Spleen (tissue), 11 donors: ENCODE measurements at regions not wholly inside any gene's neighbourhood (a gene's known extent, or its start where the extent isn't known, plus 50 kb on each side); places are given as distances from the start of the nearest gene placed in this dataset.

ENCODE experiments used
- DNase-seq: peaks from one replicate; pipeline ENCODE4 v3.0.0-alpha.2; 2020
- H3K27ac ChIP-seq, 8 donors: fragments of 200-600 bp; sonication (generic) in 7 of 8; 1 replicate in 4 of 8; 2 replicates in 4 of 8; pipeline versions ENCODE4 v1.5.0 to v1.8.0; 2016 to 2021; ENCODE audit warnings: inconsistent platforms in 4 of 8, mild to moderate bottlenecking in 4 of 8, moderate library complexity in 1 of 8
- H3K27me3 ChIP-seq, 7 donors: fragments of 200-600 bp; sonication (generic) in 6 of 7; replicated peaks in 1 of 7; 1 replicate in 4 of 7; 2 replicates in 3 of 7; pipeline versions ENCODE4 v1.5.0 to v1.8.0; 2016 to 2021; ENCODE audit warnings: inconsistent platforms in 3 of 7, mild to moderate bottlenecking in 1 of 7
- H3K36me3 ChIP-seq, 6 donors: fragments of 200-600 bp; sonication (generic) in 5 of 6; 1 replicate in 4 of 6; 2 replicates in 2 of 6; pipeline versions ENCODE4 v1.5.0 to v1.8.0; 2016 to 2021; ENCODE audit warnings: inconsistent platforms in 2 of 6
- H3K4me1 ChIP-seq, 6 donors: fragments of 200-600 bp; sonication (generic) in 5 of 6; 1 replicate in 3 of 6; 2 replicates in 3 of 6; pipeline versions ENCODE4 v1.5.0 to v1.8.0; 2016 to 2021; ENCODE audit warnings: inconsistent platforms in 3 of 6
- H3K4me3 ChIP-seq, 8 donors: fragments of 200-600 bp; sonication (generic) in 7 of 8; 1 replicate in 4 of 8; 2 replicates in 4 of 8; pipeline versions ENCODE4 v1.5.0 to v1.8.0; 2016 to 2021; ENCODE audit warnings: inconsistent platforms in 4 of 8, mild to moderate bottlenecking in 4 of 8, moderate library complexity in 2 of 8
- H3K9me3 ChIP-seq, 8 donors: fragments of 200-600 bp; sonication (generic) in 7 of 8; 1 replicate in 4 of 8; 2 replicates in 4 of 8; pipeline versions ENCODE4 v1.5.0 to v1.8.0; 2016 to 2021; ENCODE audit warnings: inconsistent platforms in 4 of 8
- CTCF ChIP-seq, 11 experiments: fragments of 200-600 bp in 7 of 11; fragments of 450-650 bp in 4 of 11; sonication (generic) in 4 of 11; IDR thresholded peaks in 8 of 11; conservative IDR thresholded peaks in 3 of 11; 1 replicate in 7 of 11; 2 replicates in 4 of 11; pipeline versions ENCODE4 v1.4.0 to v1.8.0; 2016 to 2021; ENCODE audit warnings: antibody characterized with exemption in 11 of 11, inconsistent platforms in 4 of 11, mild to moderate bottlenecking in 1 of 11
- POLR2A ChIP-seq, 3 donors: fragments of 450-650 bp; IDR thresholded peaks; one replicate each; pipeline ENCODE4 v1.5.1; 2017; ENCODE audit warnings: antibody characterized with exemption in 3 of 3, mild to moderate bottlenecking in 1 of 3
- POLR2AphosphoS5 ChIP-seq, 3 donors: sonication (generic); formaldehyde crosslinking; IDR thresholded peaks; one replicate each; pipeline ENCODE4 v1.5.1; 2017; ENCODE audit warnings: antibody characterized with exemption in 3 of 3
- WGBS, 5 donors: extraction: QIAGEN DNeasy Blood & Tissue Kit in 3 of 5; methylation state at CpG; one replicate each; pipeline versions ENCODE4 v1.1.5 to v1.1.7; 2013 to 2018; 5-methylcytosine and 5-hydroxymethylcytosine counted together
- intact Hi-C: fragments of 100-400 bp; cut with DNase I; formaldehyde crosslinking; loops from one replicate; pipeline ENCODE4 v1.15.0; 2023; ENCODE audit warnings: low total_unique reads
- donor health status: healthy with polysubstance abuse.
- donor health status: DM: no; HTN: no; CAD: no; lungs with moderate emphysema.
- donor health status: DM: no; HTN: no; CAD: no.
- donor health status: Bipolar disorder and iron deficiency.
- donor health status: healthy.
- donor health status: DM: no; HTN: no; CAD: no.
- donor health status: DM: yes; HTN: yes; CAD: no.

- Histone ChIP-seq H3K4me1 (no peaks in the 10 kb centered on the region), H3K4me3 (no peak overlapping the region), H3K27me3 (no peaks in the 10 kb centered on the region), H3K36me3 (no peaks in the 10 kb centered on the region), H3K27ac (no peak overlapping the region), H3K9me3 (no peaks in the 10 kb centered on the region)
- DNase-seq, result no peak
- WGBS, 5 donors, result 77 to 85% (median 80%) methylated on average over 9 of the region's 9 CpGs
- intact Hi-C loops, result no loop called here
- TF ChIP-seq POLR2AphosphoS5 (IDR thresholded peaks at IDR 0.05) (no peak), CTCF (IDR thresholded peaks at IDR 0.05 in 8 of 11, conservative IDR thresholded peaks at IDR 0.05 in 3 of 11) (no peak)
Observed at GRCh38 chr10:128792426-128793140, 666.4 kb upstream of the MKI67 start.

GRCh38 chr10:128793726-128794655 is 667.8 kb upstream of the MKI67 start:
- no peak overlapping the region for H3K4me3 ChIP-seq
- no peaks in the 10 kb centered on the region for H3K36me3 ChIP-seq
- no peak for DNase-seq
- no peak overlapping the region for H3K27ac ChIP-seq
- H3K9me3 ChIP-seq, result no peaks in the 10 kb centered on the region
- intact Hi-C loops, result no loop called here
- H3K27me3 ChIP-seq, result no peaks in the 10 kb centered on the region
- no peak for TF ChIP-seq POLR2A (IDR thresholded peaks at IDR 0.05)
- TF ChIP-seq POLR2AphosphoS5 (IDR thresholded peaks at IDR 0.05), result no peak
- TF ChIP-seq CTCF (IDR thresholded peaks at IDR 0.05 in 8 of 11, conservative IDR thresholded peaks at IDR 0.05 in 3 of 11), result no peak
- 80 to 90% (median 88%) methylated on average over 10 of the region's 10 CpGs for WGBS, 5 donors
- no peaks in the 10 kb centered on the region for H3K4me1 ChIP-seq

GRCh38 chr10:128796396-128796912 is 670.2 kb upstream of the MKI67 start:
- WGBS, 5 donors, result 55 to 78% (median 75%) methylated on average over 3 of the region's 3 CpGs
- intact Hi-C loops, result no loop called here
- H3K36me3 ChIP-seq, result no peaks in the 10 kb centered on the region
- no peaks in the 10 kb centered on the region for H3K9me3 ChIP-seq
- no peaks in the 10 kb centered on the region for H3K27me3 ChIP-seq
- no peak for TF ChIP-seq POLR2AphosphoS5 (IDR thresholded peaks at IDR 0.05)
- no peak for TF ChIP-seq CTCF (IDR thresholded peaks at IDR 0.05 in 8 of 11, conservative IDR thresholded peaks at IDR 0.05 in 3 of 11)
- no peak for TF ChIP-seq POLR2A (IDR thresholded peaks at IDR 0.05)
- no peak overlapping the region for H3K4me3 ChIP-seq
- H3K27ac ChIP-seq, result no peak overlapping the region
- H3K4me1 ChIP-seq, result no peaks in the 10 kb centered on the region
- no peak for DNase-seq

- Histone ChIP-seq H3K4me3 (no peak overlapping the region), H3K36me3 (no peaks in the 10 kb centered on the region), H3K9me3 (no peaks in the 10 kb centered on the region), H3K27me3 (no peaks in the 10 kb centered on the region), H3K4me1 (no peaks in the 10 kb centered on the region), H3K27ac (no peak overlapping the region)
- intact Hi-C loops, result no loop called here
- 76 to 80% (median 79%) methylated on average over 4 of the region's 4 CpGs for WGBS, 5 donors
- TF ChIP-seq CTCF (IDR thresholded peaks at IDR 0.05 in 8 of 11, conservative IDR thresholded peaks at IDR 0.05 in 3 of 11) (no peak), POLR2A (IDR thresholded peaks at IDR 0.05) (no peak)
- DNase-seq, result no peak
Observed at GRCh38 chr10:128802062-128802461, 665.0 kb upstream of the MGMT start.
